Stimulated activated CD8-positive, alpha-beta memory T cell treated with anti-CD3 and anti-CD28 coated beads, Interleukin-7, amount 100 ng/mL, for 1 hour (primary cell): ENCODE measurements at regions not wholly inside any gene's neighbourhood (a gene's known extent, or its start where the extent isn't known, plus 50 kb on each side); places are given as distances from the start of the nearest gene placed in this dataset.
"Not testable (repeated sequence)": the region's sequence is repeated elsewhere in the genome, so short reads cannot be mapped to it uniquely, and the experiment has no call there.

Experiments
- DNase-seq, 2 donors: peaks; one replicate each; pipeline ENCODE4 v3.0.0-alpha.2; 2020; ENCODE audit warnings: low read depth in 2 of 2

- DNase-seq = no peak
Measured at GRCh38 chr1:208717525-208717924, 473.3 kb upstream of the PLXNA2 start.

GRCh38 chr1:208722592-208722991 is 478.4 kb upstream of the PLXNA2 start:
- DNase-seq = no peak

GRCh38 chr1:208724079-208724478 is 479.9 kb upstream of the PLXNA2 start:
- DNase-seq = no peak

GRCh38 chr1:208728815-208729214 is 484.6 kb upstream of the PLXNA2 start:
- no peak for DNase-seq

- no peak for DNase-seq
Measured at GRCh38 chr1:208731981-208732821, 488.0 kb upstream of the PLXNA2 start.

GRCh38 chr1:208737161-208737560 is 493.0 kb upstream of the PLXNA2 start:
- DNase-seq = no peak

GRCh38 chr1:208737922-208738321 is 493.7 kb upstream of the PLXNA2 start:
- no peak for DNase-seq

GRCh38 chr1:208739636-208740035 is 495.5 kb upstream of the PLXNA2 start:
- DNase-seq = not testable (repeated sequence)

- DNase-seq = no peak
Measured at GRCh38 chr1:208741296-208741695, 497.1 kb upstream of the PLXNA2 start.

GRCh38 chr1:208743361-208743760 is 499.2 kb upstream of the PLXNA2 start:
- no peak for DNase-seq

- no peak for DNase-seq
Measured at GRCh38 chr1:208747979-208748378, 503.8 kb upstream of the PLXNA2 start.

- no peak for DNase-seq
Measured at GRCh38 chr1:208748387-208749165, 504.4 kb upstream of the PLXNA2 start.

- no peak for DNase-seq
Measured at GRCh38 chr1:208756339-208756981, 512.3 kb upstream of the PLXNA2 start.

- no peak for DNase-seq
Measured at GRCh38 chr1:208757846-208758245, 513.7 kb upstream of the PLXNA2 start.

- no peak for DNase-seq
Measured at GRCh38 chr1:208759255-208759654, 515.1 kb upstream of the PLXNA2 start.

- no peak for DNase-seq
Measured at GRCh38 chr1:208763971-208764370, 519.8 kb upstream of the PLXNA2 start.

GRCh38 chr1:208766832-208767231 is 522.6 kb upstream of the PLXNA2 start:
- DNase-seq = no peak

- no peak for DNase-seq
Measured at GRCh38 chr1:208767816-208768215, 523.6 kb upstream of the PLXNA2 start.

GRCh38 chr1:208772891-208773290 is 528.7 kb upstream of the PLXNA2 start:
- DNase-seq = no peak

GRCh38 chr1:208775841-208776240 is 531.7 kb upstream of the PLXNA2 start:
- no peak for DNase-seq

GRCh38 chr1:208778417-208778816 is 534.2 kb upstream of the PLXNA2 start:
- no peak for DNase-seq

GRCh38 chr1:208781391-208782045 is 537.3 kb upstream of the PLXNA2 start:
- DNase-seq = no peak
